Astrocyte (in vitro differentiated cells and primary cell): ENCODE measurements at regions not wholly inside any gene's neighbourhood (a gene's known extent, or its start where the extent isn't known, plus 50 kb on each side); places are given as distances from the start of the nearest gene placed in this dataset.

Experiments used
- DNase-seq: peaks from one replicate; pipeline ENCODE4 v3.0.0-alpha.2; 2010; ENCODE audit warnings: low read depth
- FAIRE-seq: peaks from 2 replicates; lab custom pipeline; 2011; peaks lifted over from hg19 to GRCh38; lab: Jason Lieb, UNC
- H2AFZ ChIP-seq: 2 replicates; pipeline ENCODE4 v1.6.0; 2012; ENCODE audit warnings: low read depth, low read length, inconsistent platforms
- H3K27ac ChIP-seq: 2 replicates; pipeline ENCODE4 v1.5.1; 2011; ENCODE audit warnings: low read depth, low read length, inconsistent platforms
- H3K27me3 ChIP-seq: 2 replicates; pipeline ENCODE4 v1.6.0; 2011; ENCODE audit warnings: low read length, inconsistent platforms; ENCODE audit not compliant: insufficient read depth
- H3K36me3 ChIP-seq: 2 replicates; pipeline ENCODE4 v1.5.1; 2011; ENCODE audit warnings: low read length, inconsistent platforms; ENCODE audit not compliant: insufficient read depth
- H3K4me1 ChIP-seq: 2 replicates; pipeline ENCODE4 v1.5.1; 2011; ENCODE audit warnings: low read length, inconsistent platforms; ENCODE audit not compliant: insufficient read depth
- H3K4me2 ChIP-seq: 2 replicates; pipeline ENCODE4 v1.6.0; 2012; ENCODE audit warnings: low read length, inconsistent platforms
- H3K4me3 ChIP-seq: 2 replicates; pipeline ENCODE4 v1.5.1; 2011; ENCODE audit warnings: low read depth, mild to moderate bottlenecking, low read length, inconsistent platforms; ENCODE audit not compliant: insufficient read depth
- H3K79me2 ChIP-seq: 2 replicates; pipeline ENCODE4 v1.6.0; 2012; ENCODE audit warnings: mild to moderate bottlenecking, low read length, inconsistent platforms; ENCODE audit not compliant: insufficient read depth
- H3K9ac ChIP-seq: 2 replicates; pipeline ENCODE4 v1.6.0; 2012; ENCODE audit warnings: mild to moderate bottlenecking, low read length, inconsistent platforms
- H3K9me3 ChIP-seq: 2 replicates; pipeline ENCODE4 v1.5.1; 2012; ENCODE audit warnings: low read depth, mild to moderate bottlenecking, low read length, inconsistent platforms; ENCODE audit not compliant: insufficient read depth
- H4K20me1 ChIP-seq: 2 replicates; pipeline ENCODE4 v1.6.0; 2012; ENCODE audit warnings: low read length, inconsistent platforms; ENCODE audit not compliant: insufficient read depth
- H3K27ac Mint-ChIP-seq: one replicate; pipeline ENCODE4 v1.8.0; 2021; ENCODE audit warnings: mild to moderate bottlenecking, mixed read lengths; ENCODE audit not compliant: unreplicated experiment
- H3K27me3 Mint-ChIP-seq: one replicate; pipeline ENCODE4 v1.8.0; 2021; ENCODE audit warnings: low read depth, mixed read lengths; ENCODE audit not compliant: unreplicated experiment
- H3K36me3 Mint-ChIP-seq: one replicate; pipeline ENCODE4 v1.8.0; 2021; ENCODE audit warnings: low read depth, mixed read lengths; ENCODE audit not compliant: unreplicated experiment
- H3K4me1 Mint-ChIP-seq: one replicate; pipeline ENCODE4 v1.8.0; 2021; ENCODE audit warnings: low read depth, mixed read lengths; ENCODE audit not compliant: unreplicated experiment
- H3K4me3 Mint-ChIP-seq: one replicate; pipeline ENCODE4 v1.8.0; 2021; ENCODE audit warnings: mild to moderate bottlenecking, moderate library complexity, mixed read lengths; ENCODE audit not compliant: unreplicated experiment
- H3K9me3 Mint-ChIP-seq: one replicate; pipeline ENCODE4 v1.8.0; 2021; ENCODE audit warnings: mild to moderate bottlenecking, mixed read lengths; ENCODE audit not compliant: unreplicated experiment
- CTCF ChIP-seq: IDR thresholded peaks from 2 replicates; pipeline ENCODE4 v1.5.1; 2011; ENCODE audit warnings: low read depth, mild to moderate bottlenecking, inconsistent platforms, low read length, moderate library complexity; ENCODE audit not compliant: insufficient read depth
- EZH2 ChIP-seq: IDR thresholded peaks from 2 replicates; pipeline ENCODE4 v1.6.1; 2012; ENCODE audit warnings: mild to moderate bottlenecking, low read length, inconsistent platforms; ENCODE audit not compliant: insufficient read depth

GRCh38 chr20:50286609-50287008 lies 96.0 kb downstream of the CEBPB start:
- peaks cover 9% of the 10 kb centered on the region for H3K27me3 Mint-ChIP-seq
- Histone ChIP-seq H3K4me2 (peak overlapping the region; percentile 63), H3K4me1 (peaks cover 36% of the 10 kb centered on the region), H2AFZ (peak overlapping the region; percentile 53), H3K36me3 (no peaks in the 10 kb centered on the region), H3K79me2 (no peaks in the 10 kb centered on the region), H3K27me3 (no peaks in the 10 kb centered on the region), H3K9ac (peak overlapping the region; percentile 66), H3K4me3 (no peak overlapping the region), H3K27ac (peak overlapping the region; percentile 80), H3K9me3 (no peaks in the 10 kb centered on the region), H4K20me1 (no peaks in the 10 kb centered on the region)
- no peak for TF ChIP-seq EZH2
- no peak for TF ChIP-seq CTCF
- H3K4me3 Mint-ChIP-seq, result no peak overlapping the region
- no peaks in the 10 kb centered on the region for H3K9me3 Mint-ChIP-seq
- H3K27ac Mint-ChIP-seq, result peak overlapping the region; percentile 62
- DNase-seq (peak; percentile 87), FAIRE-seq (no peak)
- peaks cover 2% of the 10 kb centered on the region for H3K36me3 Mint-ChIP-seq
- peaks cover 24% of the 10 kb centered on the region for H3K4me1 Mint-ChIP-seq

- H3K79me2 ChIP-seq, result no peaks in the 10 kb centered on the region
- H2AFZ ChIP-seq, result no peak overlapping the region
- no peaks in the 10 kb centered on the region for H3K9me3 ChIP-seq
- H3K4me1 Mint-ChIP-seq, result peaks cover 24% of the 10 kb centered on the region
- no peaks in the 10 kb centered on the region for H3K27me3 ChIP-seq
- no peaks in the 10 kb centered on the region for H3K36me3 ChIP-seq
- H3K9ac ChIP-seq, result no peak overlapping the region
- H3K27ac ChIP-seq, result no peak overlapping the region
- H3K4me1 ChIP-seq, result peaks cover 44% of the 10 kb centered on the region
- H3K27me3 Mint-ChIP-seq, result peaks cover 9% of the 10 kb centered on the region
- H3K9me3 Mint-ChIP-seq, result no peaks in the 10 kb centered on the region
- no peak overlapping the region for H3K4me3 ChIP-seq
- FAIRE-seq (no peak), DNase-seq (no peak)
- no peaks in the 10 kb centered on the region for H4K20me1 ChIP-seq
- H3K27ac Mint-ChIP-seq, result no peak overlapping the region
- TF ChIP-seq CTCF (no peak), EZH2 (no peak)
- no peak overlapping the region for H3K4me3 Mint-ChIP-seq
- H3K4me2 ChIP-seq, result no peak overlapping the region
- H3K36me3 Mint-ChIP-seq, result peaks cover 2% of the 10 kb centered on the region
These were observed 96.9 kb downstream of the CEBPB start for GRCh38 chr20:50287512-50287911.

- Mint-ChIP-seq H3K9me3 (no peaks in the 10 kb centered on the region), H3K27me3 (peaks cover 9% of the 10 kb centered on the region), H3K36me3 (peaks cover under 1% of the 10 kb centered on the region), H3K4me1 (peaks cover 23% of the 10 kb centered on the region), H3K27ac (no peak overlapping the region), H3K4me3 (no peak overlapping the region)
- Histone ChIP-seq H3K36me3 (no peaks in the 10 kb centered on the region), H3K4me1 (peaks cover 49% of the 10 kb centered on the region), H4K20me1 (no peaks in the 10 kb centered on the region), H3K79me2 (no peaks in the 10 kb centered on the region), H2AFZ (no peak overlapping the region), H3K27me3 (no peaks in the 10 kb centered on the region), H3K9me3 (no peaks in the 10 kb centered on the region), H3K9ac (no peak overlapping the region), H3K4me2 (no peak overlapping the region), H3K27ac (no peak overlapping the region), H3K4me3 (no peak overlapping the region)
- no peak for FAIRE-seq
- TF ChIP-seq CTCF, result no peak
- TF ChIP-seq EZH2, result no peak
- DNase-seq, result no peak
These were observed 97.5 kb downstream of the CEBPB start for GRCh38 chr20:50288128-50288623.
